Stimulated activated CD4-positive, alpha-beta T cell treated with anti-CD3 and anti-CD28 coated beads, Interleukin-4, amount 100 ng/mL, for 24 hours (primary cell): ENCODE measurements at regions not wholly inside any gene's neighbourhood (a gene's known extent, or its start where the extent isn't known, plus 50 kb on each side); places are given as distances from the start of the nearest gene placed in this dataset.

Experiments used
- DNase-seq: peaks from one replicate; pipeline ENCODE4 v3.0.0-alpha.2; 2020

DNA sequence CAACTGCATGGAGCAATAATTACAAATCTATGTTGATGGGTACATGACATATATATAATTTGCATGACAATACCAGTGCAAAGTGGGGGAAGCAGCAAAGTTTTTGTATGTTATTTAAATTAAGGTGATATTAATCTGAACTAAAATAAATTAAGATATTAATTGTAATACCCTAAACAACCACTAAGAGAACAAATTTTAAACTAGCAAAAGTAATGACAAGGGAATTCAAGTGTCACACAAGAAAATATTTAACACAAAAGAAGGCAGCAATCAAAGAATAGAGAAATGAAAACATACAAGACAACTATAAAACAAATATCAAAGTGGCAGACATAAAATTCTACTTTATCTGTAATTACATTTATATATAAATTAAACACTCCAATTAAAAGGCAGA lies 2003.4 kb downstream of the MAT2B start:
- DNase-seq, result no peak

DNA sequence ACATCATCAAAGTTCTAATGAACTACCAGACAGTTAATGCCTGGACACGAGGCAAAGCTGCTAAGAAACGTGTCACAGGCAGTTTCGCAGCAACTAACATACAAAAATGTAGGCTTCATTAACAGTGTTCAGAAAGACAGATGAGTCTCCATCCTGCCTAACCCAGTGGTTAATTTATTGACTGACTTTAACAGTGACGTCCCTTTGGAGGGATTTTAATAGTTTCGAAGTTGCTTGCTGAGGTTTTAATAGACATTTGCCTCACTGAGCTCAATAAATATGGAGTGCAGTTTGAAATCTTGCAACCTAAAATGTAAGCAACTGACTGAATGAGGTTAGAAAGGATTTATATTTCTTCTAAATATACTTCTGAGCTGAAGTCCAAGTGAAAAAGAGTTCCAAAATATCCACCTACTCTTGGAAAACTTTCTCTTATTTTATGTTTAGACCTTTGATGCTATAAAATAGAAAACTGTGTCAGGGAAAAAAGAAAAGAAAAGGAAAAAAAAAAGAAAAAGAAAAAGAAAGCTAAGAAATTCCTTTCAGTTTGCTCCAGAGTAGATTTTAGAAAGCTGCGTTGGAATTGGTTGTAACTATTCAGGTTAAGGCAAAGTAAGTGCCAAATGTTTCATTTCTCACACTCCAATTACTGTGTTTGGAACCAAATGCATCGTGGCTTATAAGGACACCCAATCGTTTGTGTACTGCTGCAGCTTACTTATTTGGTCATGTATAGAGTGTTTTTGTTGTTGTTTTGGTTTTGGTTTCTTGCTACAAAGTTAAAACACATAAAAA lies 2016.6 kb downstream of the MAT2B start:
- DNase-seq, result no peak

DNA sequence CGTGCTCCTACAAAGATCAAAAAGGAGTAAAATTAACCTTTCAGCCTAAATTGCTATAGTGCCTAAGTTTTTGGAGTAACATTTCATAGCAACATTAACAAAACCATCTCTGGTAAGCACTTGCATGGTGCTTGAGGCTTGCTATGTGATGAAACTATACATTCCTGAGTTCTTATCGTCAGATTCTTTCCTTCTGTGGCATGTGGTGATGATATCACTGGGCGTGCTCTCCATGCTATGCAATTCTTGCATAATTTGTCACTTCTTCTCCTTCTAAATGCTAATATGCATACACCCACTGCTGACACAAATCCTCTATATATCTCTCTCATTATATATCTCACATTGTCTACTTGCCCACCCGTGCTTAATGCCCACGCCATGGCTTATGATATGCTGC lies 2019.9 kb downstream of the MAT2B start:
- no peak for DNase-seq

DNA sequence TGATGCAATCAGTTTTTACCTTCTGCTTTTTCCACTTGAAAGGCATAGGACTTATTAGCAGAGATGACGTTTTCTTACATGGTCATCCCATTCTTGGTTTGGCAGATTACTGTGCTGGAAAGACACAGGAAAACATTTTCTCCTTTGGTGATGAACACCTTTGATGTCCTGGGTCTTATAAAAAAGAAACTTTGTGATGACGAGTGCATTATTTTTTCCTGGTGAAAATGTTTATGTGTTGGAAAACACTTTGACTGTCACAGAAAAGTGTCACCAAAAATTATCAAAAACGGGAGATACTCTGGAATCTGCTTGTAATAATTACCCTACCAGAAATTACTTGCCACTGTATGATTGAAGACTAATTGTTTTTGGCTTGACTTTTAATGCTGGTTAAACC lies 2020.9 kb downstream of the MAT2B start:
- no peak for DNase-seq

DNA sequence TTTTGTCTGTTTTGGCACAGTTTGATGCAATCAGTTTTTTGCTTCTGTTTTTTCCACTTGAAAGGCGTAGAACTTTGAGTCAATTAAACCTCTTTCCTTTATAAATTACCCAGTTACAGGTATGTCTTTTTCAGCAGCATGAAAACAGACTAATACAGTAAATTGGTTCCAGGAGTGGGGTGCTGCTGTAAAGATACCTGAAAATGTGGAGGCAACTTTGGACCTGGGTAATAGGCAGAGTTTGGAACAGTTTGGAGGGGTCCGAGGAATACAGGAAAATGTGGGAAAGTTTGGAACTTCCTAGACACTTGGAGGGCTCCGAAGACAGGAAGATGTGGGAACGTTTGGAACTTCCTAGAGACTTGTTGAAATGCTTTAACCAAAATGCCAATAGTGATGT lies 2022.2 kb downstream of the MAT2B start:
- no peak for DNase-seq

DNA sequence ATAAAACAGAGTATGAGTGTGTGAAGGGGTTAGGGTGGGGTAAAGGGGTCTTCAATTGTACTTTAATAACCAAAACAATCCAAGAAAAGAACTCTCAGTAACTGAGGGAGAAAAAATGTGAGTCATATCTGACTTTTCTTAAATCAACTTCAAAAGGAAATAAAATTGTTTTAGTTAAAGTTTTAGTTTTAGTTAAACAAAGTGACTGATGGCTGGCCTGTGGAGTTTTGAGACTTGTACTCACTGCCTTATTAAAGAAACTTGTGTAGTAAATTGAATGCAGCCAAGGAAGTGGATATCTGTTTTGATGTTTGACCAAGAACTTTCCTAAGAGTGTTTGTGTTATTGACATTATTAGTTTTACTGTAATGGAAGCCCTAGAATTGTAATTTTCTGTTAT lies 2032.6 kb downstream of the MAT2B start:
- no peak for DNase-seq

DNA sequence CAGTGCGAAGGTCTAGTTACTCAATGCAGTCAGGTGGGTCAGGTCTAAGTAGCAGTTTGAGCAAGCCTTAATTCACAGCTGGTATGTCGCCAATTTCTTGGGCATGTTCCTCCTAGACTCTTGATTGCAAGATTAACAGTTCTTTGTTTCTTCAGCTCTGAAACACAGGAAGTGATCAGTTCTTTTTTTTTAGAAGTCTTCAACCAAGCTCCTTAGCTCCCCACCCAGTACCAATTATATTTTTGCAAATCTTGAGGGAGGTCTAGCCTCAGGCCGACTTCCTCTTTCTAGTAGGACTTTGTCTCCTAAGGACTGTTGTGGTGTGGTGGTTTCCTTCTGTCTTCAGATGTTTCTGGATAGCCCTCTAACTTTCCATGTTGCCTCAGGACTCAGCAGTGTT lies 2054.2 kb downstream of the MAT2B start:
- no peak for DNase-seq

DNA sequence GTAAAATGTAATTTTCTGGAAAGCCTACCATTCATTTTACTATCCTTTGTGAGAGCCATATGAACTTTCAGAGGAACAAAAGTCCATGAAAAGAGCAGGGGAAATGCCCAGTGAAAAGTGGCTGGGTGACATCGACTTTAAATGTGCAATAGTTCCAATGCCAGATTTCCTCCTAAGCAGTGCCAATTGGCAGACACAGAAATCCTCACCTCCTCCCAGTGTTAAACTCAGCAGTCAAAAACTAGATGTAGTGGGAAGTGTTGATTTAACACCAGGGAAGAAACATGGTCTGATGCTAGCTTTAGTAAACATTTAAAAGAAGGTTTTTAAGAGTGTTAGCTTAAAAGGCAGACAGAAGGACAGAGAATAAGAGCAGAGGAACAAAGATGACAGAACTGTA lies 2055.2 kb downstream of the MAT2B start:
- no peak for DNase-seq

DNA sequence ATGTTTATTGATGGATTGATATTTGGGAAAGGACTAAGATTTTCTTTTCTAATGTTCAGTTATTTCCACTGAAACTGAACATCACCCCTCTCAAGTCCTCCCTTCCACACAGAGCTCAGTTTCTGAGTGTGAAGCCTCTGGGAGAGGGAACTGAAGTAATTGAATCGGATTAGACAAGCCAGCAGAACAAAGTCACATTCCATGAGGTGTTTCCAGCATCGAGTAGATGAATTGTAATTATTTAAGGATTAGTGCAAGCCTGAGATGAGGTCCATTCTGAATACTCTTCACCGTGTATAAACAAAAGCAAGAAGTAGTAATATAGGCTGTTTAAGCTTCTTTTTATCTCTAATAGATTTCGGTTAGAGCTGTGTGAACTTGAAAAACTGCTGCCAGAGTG lies 2060.5 kb downstream of the MAT2B start:
- no peak for DNase-seq

DNA sequence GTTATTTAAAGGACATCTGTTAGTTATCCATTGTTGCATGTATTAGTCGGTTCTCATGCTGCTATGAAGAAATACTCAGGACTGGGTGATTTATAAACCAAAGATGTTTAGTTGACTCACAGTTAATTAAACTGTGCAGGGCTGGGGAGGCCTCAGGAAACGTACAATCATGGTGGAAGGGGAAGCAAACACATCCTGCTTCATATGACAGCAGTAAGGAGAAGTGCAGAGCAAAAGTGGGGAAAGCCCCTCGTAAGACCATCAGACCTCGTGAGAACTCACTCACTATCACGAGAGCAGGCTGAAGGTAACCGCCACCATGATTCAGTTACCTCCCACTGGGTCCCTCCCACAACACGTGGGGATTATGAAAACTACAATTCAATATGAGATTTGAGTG lies 2064.1 kb downstream of the MAT2B start:
- no peak for DNase-seq

DNA sequence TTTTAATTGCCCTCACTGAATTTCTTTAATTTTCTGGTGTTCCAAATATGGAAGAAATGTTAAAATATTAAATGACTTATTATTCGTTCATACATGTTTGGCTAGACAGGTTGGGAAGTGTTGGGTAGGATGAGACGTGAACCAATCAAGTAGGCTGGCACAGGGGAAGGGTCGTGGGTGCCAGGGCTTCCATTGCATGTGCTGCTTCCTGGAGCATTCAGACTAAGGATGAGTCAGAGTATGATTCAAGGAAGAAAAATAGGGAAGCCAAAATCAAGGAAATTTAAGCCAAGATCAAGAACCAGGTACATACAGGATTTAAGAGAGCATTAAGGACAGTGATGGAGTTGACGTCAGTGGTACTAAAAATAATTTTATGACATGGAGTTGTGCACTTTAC lies 2068.0 kb downstream of the MAT2B start:
- no peak for DNase-seq

DNA sequence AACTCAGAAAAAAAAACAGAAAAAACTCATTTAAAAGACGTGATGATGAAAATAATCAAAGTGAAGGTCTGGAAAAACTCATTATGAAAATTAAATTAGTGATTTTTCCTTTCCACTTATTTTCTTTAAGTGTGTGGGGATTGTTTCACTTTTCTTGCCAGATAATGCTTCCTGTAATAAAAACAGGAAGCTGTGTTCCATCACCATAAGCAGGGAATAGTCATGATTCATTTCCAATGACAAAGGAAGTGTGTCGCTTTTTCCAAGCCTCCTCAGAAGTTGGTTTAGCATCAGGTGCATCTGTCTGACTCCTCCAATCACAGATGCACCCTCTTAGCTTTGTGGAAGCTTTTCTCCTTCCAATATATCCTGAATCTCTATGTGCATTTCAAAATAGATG lies 2068.7 kb downstream of the MAT2B start:
- no peak for DNase-seq

DNA sequence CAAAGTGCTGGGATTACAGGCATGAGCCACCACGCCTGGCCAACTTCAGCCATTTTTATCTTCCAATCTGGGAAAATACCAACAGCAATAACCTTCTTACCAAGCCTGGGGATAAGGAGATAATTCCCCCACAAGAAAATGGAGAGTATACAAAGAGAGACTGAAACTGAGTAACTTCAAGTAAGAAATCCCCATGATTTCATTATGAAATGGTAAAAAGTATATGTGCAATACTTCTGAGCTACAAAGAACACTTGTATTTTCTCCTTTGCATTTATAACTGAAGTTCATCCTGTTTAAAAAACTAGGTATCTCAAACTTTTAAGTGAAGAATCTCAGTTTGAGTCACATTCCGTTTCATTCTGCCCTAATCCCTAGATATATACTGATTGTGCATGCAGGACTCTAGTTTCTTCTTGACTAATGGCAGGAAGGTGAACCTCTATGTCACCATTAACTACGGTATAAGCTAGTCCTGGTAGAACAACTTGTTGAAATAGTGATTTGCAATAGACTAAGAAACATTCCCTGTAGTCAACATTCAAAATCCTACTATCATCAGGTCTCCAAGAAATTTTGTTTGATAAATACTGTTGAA lies 2071.4 kb downstream of the MAT2B start:
- DNase-seq, result no peak

DNA sequence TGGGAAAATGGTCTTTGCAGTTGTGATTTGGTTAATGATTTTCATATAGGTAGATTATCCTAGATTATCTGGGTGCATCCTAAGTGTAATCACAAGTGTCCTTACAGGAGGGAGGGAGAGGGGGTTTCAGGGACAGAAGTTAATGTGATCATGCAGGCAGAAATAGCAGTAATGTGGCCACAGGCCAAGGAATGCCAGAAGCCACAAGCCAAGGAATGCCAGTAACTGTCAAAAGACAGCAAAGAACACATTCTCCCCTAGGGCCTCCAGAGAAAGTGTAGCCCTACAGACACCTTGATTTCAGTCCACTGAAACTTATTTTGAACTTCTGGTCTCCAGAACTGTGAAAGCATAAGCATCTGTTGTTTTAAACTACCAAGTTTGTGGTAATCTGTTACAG lies 2074.5 kb downstream of the MAT2B start:
- DNase-seq, result no peak

DNA sequence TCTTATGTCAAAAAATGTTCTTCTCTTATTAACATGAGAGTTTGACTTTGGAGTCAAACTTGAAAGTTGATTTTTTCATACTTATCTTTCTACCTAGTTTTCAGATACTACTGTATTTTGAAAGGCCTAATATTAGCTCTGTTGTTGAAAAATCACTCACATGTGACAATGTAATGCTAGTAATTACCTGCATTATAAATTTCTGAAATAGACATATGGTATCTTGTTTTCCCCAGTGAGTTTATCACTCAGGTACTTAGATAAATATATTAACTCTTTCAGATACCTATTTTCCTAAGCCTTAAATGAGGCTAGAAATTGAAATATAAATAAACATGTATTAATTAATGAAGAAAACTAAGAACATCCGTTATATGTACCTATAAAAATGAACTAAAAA lies 2089.3 kb downstream of the MAT2B start:
- no peak for DNase-seq

DNA sequence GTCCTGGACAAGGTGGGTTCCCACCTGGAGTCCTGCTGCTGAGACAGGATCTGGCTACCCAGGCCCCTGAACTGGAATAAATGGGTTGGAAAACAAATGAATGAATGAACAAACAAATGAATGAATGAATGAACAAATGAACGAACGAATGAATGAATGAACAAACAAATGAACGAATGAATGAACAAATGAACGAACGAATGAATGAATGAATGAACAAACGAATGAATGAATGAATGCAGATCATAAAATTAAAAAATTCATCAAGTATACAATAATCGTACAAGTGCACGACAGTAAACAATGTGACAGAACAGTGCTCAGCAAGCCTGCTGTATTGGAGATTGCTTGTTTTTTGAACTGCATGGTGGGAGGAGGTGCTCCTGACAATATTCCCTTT lies 2097.1 kb downstream of the MAT2B start:
- DNase-seq, result no peak

DNA sequence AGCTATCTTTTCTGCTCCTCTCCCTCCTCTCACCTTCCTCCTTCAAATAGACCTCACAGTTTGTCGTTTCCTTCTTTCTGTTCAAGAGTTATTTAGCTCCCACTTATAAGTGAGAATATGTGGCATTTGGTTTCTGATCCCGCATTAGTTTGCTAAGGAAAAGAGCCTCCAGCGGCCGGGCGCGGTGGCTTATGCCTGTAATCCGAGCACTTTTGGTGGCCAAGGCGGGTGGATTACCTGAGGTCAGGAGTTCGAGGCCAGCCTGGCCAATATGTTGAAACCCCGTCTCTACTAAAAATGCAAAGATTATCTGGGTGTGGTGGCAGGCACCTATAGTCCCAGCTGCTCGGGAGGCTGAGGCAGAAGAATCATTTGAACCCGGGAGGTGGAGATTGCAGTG lies 2101.6 kb downstream of the MAT2B start:
- DNase-seq, result no peak

DNA sequence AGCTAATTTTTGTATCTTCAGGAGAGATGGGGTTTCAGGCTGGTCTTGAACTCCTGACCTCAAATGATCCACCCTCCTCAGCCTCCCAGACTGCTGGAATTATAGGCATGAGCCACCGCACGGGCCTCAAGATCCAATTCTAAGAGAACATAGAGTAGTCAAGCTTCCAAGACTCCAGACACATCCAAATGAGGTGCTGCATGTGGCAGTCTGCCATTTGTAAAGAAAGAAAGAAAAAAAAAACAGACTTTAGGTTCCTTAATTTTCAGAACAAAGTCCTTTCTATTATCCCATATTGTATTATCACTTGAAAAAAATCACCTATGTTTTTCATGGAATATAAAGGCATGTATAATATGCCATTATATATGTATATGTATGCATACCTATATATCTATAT lies 2104.5 kb downstream of the MAT2B start:
- no peak for DNase-seq

DNA sequence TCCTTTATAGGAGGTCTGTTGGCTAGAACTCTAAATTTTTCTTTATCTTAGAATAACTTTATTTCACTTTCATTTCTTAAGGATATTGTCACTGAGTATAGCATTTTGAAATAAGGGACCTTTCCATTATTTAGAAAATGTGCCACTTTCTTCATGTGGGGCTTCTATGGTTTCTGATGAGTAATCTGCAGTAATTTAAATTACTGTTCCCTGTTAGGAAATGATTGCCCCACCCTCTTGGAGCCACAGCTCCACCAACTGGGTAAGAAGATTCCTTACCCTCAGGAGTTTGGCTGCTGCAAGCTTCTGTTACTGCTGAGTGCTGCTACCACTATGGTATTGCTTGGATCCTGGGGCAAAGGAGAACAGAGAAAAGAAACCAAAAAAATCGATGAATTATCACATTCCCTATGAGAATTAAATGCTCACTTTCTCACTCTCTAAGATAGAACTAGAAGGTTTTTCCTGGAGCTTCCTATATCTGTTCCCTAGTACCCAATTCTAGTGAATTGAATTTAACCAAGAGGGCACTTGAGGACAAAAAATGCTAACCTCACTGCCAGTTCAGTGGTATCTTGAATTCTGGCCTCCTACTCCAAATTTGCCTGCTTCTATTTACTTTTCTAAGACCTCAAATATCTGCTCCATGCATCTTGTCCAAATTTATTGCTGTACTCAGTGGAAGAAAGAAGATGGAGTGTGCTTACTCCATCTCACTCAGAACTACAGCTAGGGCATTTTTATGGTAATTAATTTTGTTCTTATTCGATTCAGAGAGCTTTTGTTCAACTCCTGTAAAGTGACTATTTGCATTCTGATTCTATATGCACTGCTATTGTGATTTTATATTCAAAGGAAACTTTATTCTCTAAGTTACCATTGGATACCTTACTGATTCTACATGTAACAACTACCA lies 2111.3 kb downstream of the MAT2B start:
- no peak for DNase-seq

DNA sequence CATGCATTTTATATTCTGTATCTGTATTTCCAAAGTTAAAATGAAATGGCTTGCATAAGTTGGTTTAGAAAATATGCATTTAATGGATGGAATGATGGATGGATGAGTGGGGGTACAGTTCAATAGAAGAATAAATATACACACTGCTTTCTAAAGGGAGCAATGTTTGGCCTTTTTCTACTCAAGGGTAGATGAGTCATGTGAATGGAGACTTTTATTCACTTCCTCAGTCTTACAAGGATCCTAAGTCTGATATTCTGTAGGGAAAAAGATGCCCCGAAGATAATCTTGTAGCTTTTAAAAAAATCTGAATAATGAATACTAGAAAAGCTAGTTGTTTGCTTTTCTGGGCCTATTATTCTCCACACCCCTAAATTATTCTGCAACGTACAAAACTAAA lies 2112.1 kb downstream of the MAT2B start:
- DNase-seq, result no peak

DNA sequence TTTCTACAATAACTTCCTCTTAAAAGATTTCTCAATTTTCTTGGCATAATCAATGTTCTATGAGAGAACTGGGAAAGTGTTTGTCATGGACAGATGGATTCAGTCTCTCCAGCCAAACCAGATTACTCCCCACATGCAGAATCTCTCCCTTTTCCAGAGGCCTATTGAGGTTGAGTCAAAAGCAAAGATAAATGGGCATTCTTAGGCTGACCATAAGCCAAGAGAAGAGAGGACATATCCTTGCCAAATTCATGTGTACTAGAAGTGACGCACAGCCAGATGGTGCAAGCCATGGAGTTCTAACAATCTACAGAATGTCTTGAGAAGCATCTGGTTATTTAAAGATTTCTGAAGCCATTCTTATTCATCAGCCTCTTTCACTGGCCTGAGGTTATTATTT lies 2115.0 kb downstream of the MAT2B start:
- no peak for DNase-seq

DNA sequence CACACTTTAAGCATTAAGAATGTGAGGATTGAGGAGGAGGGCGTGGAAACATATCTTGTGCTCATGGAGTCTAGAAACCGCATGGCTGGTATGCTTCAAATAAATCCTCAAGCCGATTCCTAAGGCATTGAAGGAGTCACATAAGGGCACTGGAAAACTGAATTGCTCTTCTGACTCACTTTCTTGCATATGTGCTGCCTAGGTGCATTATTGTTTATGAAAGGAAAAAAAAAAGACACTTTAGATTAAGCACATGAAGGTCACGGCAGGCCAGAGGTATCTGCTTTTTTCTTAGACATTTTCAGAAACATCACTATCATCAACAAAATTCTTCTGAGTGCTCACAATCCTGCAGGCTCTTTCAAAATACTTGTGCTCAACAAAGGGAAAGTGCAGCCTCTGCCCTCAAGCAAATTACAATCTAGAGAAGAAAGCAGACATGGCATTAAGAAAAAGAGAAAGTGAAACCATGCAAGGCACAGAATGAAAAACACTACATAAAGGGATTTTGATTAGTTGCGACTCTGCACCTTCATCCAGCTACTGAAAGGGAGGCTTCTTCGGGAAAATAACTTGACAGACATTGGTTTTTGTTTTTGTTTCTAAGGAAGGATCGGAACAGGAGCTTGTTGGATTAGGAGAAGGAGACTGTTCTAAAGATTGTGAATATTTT lies 2117.6 kb downstream of the MAT2B start:
- DNase-seq, result no peak

DNA sequence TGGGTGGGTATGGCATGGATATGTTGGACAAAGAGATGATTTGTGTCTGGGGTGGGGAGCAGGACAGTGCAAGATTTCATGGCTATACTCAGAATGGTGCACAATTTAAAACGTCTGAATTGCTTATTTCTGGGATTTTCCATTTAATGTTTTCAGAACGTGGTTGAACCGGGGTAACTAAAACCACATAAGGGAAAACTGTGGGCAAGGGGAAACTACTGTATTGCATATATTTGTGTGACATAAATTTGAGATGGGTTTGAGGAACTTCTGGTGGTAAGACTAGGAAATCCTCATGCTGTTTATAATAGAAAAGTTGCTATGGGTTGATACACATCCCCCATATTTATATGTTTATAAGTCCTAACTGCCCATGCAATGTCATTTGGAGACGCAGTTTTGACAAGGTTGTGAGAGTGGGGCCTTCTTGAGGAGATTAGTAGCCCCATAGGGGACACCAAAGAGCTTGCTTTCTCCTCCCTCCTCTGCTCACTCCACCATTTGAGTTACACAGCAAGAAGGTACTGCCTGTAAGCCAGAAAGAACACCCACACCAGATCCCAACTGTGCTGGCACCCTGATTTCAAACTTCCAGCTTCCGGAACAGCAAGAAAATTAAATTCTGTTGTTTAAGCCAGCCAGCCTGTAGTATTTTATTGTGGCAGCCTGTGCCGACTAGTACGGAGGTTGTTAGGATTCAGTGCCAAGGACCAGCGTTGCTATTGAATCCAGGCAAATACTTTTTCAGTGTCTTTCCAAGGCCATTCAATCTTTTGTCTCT lies 2118.9 kb downstream of the MAT2B start:
- no peak for DNase-seq
